ENCODE measurements at regions not wholly inside any gene's neighbourhood (a gene's known extent, or its start where the extent isn't known, plus 50 kb on each side); places are given as distances from the start of the nearest gene placed in this dataset.

GRCh38 chr20:19828232-19828631 is 70.2 kb downstream of the RIN2 start:
- DNase-seq (ENCODE audit: low spot score): peak; percentile 75
- peak; percentile 40 for TF ChIP-seq CTCF (IDR thresholded peaks at IDR 0.05; ENCODE audit: extremely low read depth, insufficient read depth, missing control alignments)
- in situ Hi-C loops (cut with MboI; ENCODE audit: low pct_unique_long_range_greater_than_20kb, low sequenced_read_pairs, unreplicated experiment): no loop called here

DNA sequence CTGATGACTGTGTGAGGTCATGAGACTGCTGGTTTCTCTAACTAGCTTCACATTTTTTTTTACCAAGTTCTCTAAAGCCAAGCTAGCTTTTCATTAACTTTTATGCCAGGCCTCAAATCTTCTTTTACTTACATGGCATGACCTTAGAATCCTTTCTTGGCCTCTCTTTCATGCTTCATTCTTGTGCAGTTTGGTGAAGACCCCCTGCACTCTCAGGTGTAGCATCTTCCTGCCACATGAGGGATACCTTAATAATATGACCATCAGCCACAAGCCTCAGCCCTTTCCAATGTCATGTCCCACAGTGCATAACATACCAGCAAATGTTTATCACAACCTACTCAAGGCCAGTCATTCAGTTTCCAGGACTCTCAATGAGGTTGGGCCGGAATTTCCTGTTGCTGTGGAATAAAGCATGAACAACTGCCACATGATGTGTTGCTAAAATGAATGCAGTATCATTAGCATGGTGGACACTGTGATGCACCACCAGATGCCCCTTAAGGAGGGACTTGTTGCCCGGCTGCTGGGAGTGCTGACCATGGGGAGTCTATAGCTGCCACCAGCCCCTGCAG is 72.2 kb downstream of the RIN2 start:
- in situ Hi-C loops (cut with MboI; ENCODE audit: low pct_unique_long_range_greater_than_20kb, low sequenced_read_pairs, unreplicated experiment): no loop called here
- no peak for DNase-seq (ENCODE audit: low spot score)
- no peak for TF ChIP-seq CTCF (IDR thresholded peaks at IDR 0.05; ENCODE audit: extremely low read depth, insufficient read depth, missing control alignments)

DNA sequence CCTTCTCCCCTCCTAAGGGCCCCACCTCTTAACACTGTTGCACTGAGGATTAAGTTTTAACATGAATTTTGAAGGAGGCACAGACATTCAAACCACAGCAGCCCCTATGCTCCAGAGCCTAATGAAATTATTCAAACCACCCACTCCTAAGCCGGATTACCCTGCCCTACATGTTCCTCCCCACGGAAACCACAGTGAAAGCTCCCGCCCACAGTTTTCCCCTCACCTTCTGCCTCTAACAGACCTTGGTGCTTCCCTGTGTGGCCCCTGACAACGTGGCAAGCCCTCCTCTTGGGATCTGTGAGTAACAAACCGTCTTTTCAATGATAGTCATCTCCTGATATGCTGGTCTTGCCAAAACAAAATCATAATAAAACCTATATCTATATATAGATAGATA is 74.8 kb downstream of the RIN2 start:
- TF ChIP-seq CTCF (IDR thresholded peaks at IDR 0.05; ENCODE audit: extremely low read depth, insufficient read depth, missing control alignments): no peak
- no peak for DNase-seq (ENCODE audit: low spot score)
- in situ Hi-C loops (cut with MboI; ENCODE audit: low pct_unique_long_range_greater_than_20kb, low sequenced_read_pairs, unreplicated experiment): no loop called here

DNA sequence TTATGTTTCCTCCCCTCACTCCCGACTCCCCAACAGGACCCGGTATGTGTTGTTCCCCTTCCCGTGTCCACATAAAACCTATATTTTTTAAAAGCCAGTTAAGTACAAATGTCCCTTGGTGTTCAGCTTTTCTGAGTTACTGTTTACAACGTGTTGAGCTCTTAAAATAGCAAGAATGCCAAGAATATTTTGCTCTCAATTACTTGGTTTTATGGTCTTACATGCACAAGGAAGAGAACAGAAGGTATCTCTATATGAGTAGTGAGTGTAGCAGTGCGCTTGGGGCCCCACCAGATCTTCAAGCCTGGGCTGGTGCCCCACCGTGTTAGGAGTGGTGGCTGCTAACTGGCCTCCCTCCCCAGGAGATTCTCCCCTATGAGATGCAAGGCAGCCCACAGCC is 75.3 kb downstream of the RIN2 start:
- in situ Hi-C loops (cut with MboI; ENCODE audit: low pct_unique_long_range_greater_than_20kb, low sequenced_read_pairs, unreplicated experiment): no loop called here
- TF ChIP-seq CTCF (IDR thresholded peaks at IDR 0.05; ENCODE audit: extremely low read depth, insufficient read depth, missing control alignments): no peak
- no peak for DNase-seq (ENCODE audit: low spot score)

- DNase-seq (ENCODE audit: low spot score): no peak
- in situ Hi-C loops (cut with MboI; ENCODE audit: low pct_unique_long_range_greater_than_20kb, low sequenced_read_pairs, unreplicated experiment): no loop called here
- TF ChIP-seq CTCF (IDR thresholded peaks at IDR 0.05; ENCODE audit: extremely low read depth, insufficient read depth, missing control alignments): no peak
These were observed 76.2 kb downstream of the RIN2 start for GRCh38 chr20:19834287-19834686.

GRCh38 chr20:19834783-19835182 is 76.7 kb downstream of the RIN2 start:
- in situ Hi-C loops (cut with MboI; ENCODE audit: low pct_unique_long_range_greater_than_20kb, low sequenced_read_pairs, unreplicated experiment): no loop called here
- TF ChIP-seq CTCF (IDR thresholded peaks at IDR 0.05; ENCODE audit: extremely low read depth, insufficient read depth, missing control alignments): no peak
- no peak for DNase-seq (ENCODE audit: low spot score)

Measured in GM13977 (cell line).